CD4-positive, alpha-beta T cell treated with Interleukin-1 beta for 1 hour (primary cell): ENCODE measurements at regions not wholly inside any gene's neighbourhood (a gene's known extent, or its start where the extent isn't known, plus 50 kb on each side); places are given as distances from the start of the nearest gene placed in this dataset.
"Not testable (repeated sequence)": the region's sequence is repeated elsewhere in the genome, so short reads cannot be mapped to it uniquely, and the experiment has no call there.

ENCODE experiments used
- DNase-seq, 2 donors: peaks; one replicate each; pipeline ENCODE4 v3.0.0-alpha.2; 2020 to 2022

- no peak for DNase-seq
Observed at GRCh38 chr10:28897617-28898464, 220.5 kb downstream of the BAMBI start.

GRCh38 chr10:28902215-28902614 is 224.9 kb downstream of the BAMBI start:
- DNase-seq: no peak

- DNase-seq: no peak
Observed at GRCh38 chr10:28903063-28903462, 225.7 kb downstream of the BAMBI start.

GRCh38 chr10:28903736-28904135 is 226.4 kb downstream of the BAMBI start:
- no peak for DNase-seq

GRCh38 chr10:28905371-28905770 is 228.1 kb downstream of the BAMBI start:
- no peak for DNase-seq

- DNase-seq: no peak
Observed at GRCh38 chr10:28906011-28906411, 228.7 kb downstream of the BAMBI start.

GRCh38 chr10:28906415-28906814 is 229.1 kb downstream of the BAMBI start:
- no peak for DNase-seq

- no peak for DNase-seq
Observed at GRCh38 chr10:28906934-28907333, 229.6 kb downstream of the BAMBI start.

- no peak for DNase-seq
Observed at GRCh38 chr10:28909875-28910274, 232.6 kb downstream of the BAMBI start.

- DNase-seq: no peak
Observed at GRCh38 chr10:28910956-28911355, 233.6 kb downstream of the BAMBI start.

GRCh38 chr10:28911511-28911910 is 234.2 kb downstream of the BAMBI start:
- not testable (repeated sequence) for DNase-seq

GRCh38 chr10:28912017-28912783 is 234.9 kb downstream of the BAMBI start:
- DNase-seq: no peak

- no peak for DNase-seq
Observed at GRCh38 chr10:28913436-28914237, 236.3 kb downstream of the BAMBI start.

- no peak for DNase-seq
Observed at GRCh38 chr10:28914701-28915100, 237.4 kb downstream of the BAMBI start.

GRCh38 chr10:28915989-28916588 is 238.8 kb downstream of the BAMBI start:
- no peak for DNase-seq

- DNase-seq: no peak
Observed at GRCh38 chr10:28920091-28920490, 242.8 kb downstream of the BAMBI start.

GRCh38 chr10:28922127-28922526 is 244.8 kb downstream of the BAMBI start:
- no peak for DNase-seq

GRCh38 chr10:28922861-28923260 is 245.5 kb downstream of the BAMBI start:
- no peak for DNase-seq

- DNase-seq: no peak
Observed at GRCh38 chr10:28924717-28925116, 247.4 kb downstream of the BAMBI start.

- no peak for DNase-seq
Observed at GRCh38 chr10:28925121-28925663, 247.9 kb downstream of the BAMBI start.

- no peak for DNase-seq
Observed at GRCh38 chr10:28926932-28927331, 249.6 kb downstream of the BAMBI start.

- no peak for DNase-seq
Observed at GRCh38 chr10:28928484-28928883, 251.2 kb downstream of the BAMBI start.

GRCh38 chr10:28929942-28930341 is 252.6 kb downstream of the BAMBI start:
- no peak for DNase-seq
